GM18907 (cell line): ENCODE measurements at regions not wholly inside any gene's neighbourhood (a gene's known extent, or its start where the extent isn't known, plus 50 kb on each side); places are given as distances from the start of the nearest gene placed in this dataset.

Source experiments
- ATAC-seq: cut with Tn5 transposase; IDR thresholded peaks from one replicate; pipeline ENCODE4 v1.9.1; 2021; ENCODE audit warnings: mild to moderate bottlenecking, moderate library complexity; ENCODE audit not compliant: unreplicated experiment

DNA sequence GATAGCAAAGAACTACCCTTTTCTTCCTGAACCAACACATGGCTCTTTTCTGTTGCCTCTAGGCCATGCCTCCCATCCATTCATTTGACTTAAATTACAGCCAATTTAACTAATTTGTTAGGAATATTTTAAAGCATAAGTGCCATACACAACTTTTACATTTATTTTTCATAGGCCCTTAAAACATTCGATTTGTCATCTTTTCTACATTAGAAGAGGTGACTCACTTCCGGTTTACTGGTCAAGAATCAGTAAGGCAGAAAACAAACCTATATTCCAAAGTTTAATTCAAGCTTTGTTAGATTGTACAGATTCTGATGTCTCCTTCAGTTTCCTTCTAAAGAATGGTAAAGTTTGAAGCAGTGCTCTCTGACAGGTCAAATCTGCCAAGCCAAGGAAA, 344.3 kb downstream of the SAMD5 start:
- no peak for ATAC-seq

DNA sequence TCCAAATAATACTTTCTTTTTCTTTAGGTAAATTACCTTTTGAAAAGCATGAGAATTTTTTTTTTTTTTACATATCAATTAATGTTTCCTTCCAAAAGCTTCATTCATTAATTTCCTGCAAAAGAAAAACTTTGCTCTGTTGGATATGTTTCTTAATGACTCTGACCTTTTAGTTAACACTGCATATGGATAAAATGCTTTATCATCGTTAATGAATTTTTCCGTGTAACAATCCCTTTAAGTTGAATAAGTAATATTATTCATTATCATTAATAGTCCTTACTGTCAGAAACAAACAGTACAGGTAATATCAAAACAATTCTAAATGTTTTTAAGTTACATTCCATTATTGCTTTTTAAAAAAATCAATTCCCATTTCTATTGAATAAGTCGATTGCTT, 345.1 kb downstream of the SAMD5 start:
- no peak for ATAC-seq

DNA sequence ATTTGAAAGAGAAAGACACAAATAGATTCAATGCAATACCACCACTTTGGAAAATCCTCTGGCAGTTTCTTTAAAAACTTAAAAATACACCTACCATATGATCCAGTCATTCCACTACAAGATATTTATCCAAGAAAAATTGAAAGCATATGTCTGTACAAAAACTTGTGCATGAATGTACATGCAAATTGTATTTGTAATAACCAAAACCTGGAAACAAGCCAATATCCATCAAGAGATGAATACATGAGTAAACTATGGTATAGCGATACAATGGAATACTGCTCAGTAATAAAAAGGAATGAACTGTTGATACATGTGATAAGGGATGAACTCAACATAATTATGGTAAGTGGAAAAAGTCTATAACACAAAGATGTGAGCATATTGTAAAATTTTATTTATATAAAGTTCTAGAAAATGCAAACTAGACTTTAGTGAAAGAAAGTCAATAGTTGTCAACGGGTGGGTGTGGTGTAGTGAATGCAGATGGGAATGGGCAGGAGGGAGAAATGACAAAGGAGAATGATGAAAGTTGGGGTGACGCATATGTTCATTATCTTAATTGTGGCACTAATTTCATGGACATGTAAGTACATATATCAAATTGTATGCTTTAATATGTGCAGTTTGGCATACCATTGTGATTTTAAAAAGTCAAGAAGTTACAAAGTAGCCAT, 347.5 kb downstream of the SAMD5 start:
- ATAC-seq: no peak

DNA sequence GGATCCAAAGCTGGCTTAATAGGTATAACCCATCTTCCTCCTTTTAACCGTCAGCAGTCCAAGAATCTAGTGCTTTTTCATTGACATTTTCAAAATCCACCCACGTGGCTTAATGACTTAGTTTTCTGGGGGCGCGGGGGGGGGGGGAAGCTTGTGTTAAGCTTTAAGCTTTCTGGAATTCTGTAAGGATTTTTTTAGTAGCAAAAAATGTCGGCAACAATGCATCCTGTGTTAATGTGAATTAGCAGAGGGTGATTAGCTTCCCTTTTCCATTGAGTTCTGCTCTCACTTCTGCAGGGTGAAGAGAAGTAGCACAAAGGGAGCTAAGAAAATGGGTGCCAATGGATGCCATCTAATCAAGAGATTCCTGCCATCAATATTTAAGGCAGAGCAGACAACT, 348.2 kb downstream of the SAMD5 start:
- no peak for ATAC-seq

DNA sequence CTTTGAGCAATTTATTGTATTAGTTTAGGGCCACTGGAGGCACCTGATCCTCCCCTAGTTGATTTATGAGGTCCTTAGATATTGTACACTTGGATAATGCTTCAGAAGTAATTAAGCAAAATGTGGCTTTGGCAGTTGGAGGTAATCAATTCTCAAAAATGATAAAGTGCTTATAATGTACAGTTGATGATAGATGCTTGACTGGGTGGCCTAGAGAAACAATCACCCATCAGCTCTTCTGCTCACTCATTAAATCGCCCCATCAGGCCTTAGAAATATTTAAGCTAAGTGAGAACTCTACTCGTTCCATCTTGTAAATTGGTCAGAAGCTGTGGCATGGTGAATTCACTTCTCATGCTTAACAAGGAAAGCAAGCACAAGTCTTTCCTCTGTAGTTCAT, 349.9 kb downstream of the SAMD5 start:
- ATAC-seq: no peak

DNA sequence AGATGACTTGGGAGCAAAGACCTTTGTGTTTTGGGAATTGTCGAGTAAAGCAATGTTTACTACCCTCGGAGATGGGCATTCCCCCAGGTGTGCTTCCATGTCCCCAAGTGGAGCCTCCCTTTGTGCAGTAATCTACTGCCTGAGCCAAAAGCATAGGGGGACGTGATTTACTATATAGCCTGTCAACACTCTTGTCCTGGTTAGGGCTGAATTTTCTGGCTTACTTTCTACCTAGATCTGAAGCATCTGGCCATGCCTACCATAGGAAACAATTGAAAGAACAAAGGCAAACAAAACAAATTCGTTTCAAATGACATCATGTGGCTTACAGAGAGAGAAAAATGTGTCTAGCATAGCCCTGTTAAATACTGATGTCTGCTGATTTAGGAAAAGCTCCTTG, 350.6 kb downstream of the SAMD5 start:
- ATAC-seq: no peak

DNA sequence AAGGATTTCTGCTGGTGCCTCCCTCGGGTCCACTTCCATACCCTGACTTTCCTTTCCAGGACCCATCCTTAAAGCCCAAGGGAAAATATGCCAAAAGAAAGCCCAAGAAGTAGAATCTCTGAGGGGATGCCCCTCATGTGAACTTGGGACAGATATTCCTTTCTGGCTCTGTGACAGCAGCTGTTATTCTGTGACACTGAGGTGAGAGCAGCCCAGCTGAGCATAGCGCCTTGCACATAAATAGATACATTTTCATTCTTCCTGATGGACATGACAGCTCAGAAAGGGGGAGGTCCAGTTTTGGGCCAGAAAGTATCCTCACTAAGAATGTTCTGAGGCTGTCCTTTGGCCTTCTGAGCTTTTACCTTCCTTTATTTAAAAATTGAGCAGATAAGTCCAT, 353.2 kb downstream of the SAMD5 start:
- ATAC-seq: no peak

DNA sequence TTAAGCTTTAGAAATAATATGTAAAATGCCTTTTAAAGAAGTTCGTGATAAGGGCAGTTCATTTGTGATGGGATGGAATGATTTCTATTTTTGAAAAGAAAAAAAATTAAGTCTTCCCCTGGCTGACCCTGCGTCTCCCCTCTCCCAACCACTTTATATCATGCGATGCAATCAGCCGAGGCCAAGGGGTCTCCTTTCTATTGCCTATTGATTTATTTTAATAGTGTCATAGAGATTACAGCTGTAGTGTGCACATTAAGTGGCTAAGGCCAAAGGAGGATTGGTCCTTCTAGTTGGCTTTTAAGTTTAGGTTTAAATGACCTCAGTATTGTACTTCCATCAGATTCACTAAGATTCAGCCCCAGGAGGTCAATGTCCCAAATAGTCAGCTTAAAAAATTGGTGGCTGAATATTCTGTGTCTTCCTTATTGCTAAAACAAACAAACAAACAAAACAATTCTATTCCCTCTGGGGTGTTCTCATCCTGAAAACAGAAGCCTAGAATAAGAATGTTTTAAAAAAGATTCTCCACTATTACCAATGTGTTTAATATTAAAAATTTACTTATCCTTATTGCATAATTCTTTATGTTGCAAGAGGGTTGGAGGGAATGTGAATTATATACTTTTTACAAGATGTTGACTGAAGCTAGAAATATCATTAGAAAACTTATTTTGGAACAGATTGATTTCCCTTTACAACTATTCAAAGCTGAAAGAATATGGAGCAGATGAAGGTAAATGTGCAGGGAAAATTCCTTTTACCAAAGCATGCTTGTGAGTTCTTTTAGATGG, 359.1 kb downstream of the SAMD5 start:
- no peak for ATAC-seq

DNA sequence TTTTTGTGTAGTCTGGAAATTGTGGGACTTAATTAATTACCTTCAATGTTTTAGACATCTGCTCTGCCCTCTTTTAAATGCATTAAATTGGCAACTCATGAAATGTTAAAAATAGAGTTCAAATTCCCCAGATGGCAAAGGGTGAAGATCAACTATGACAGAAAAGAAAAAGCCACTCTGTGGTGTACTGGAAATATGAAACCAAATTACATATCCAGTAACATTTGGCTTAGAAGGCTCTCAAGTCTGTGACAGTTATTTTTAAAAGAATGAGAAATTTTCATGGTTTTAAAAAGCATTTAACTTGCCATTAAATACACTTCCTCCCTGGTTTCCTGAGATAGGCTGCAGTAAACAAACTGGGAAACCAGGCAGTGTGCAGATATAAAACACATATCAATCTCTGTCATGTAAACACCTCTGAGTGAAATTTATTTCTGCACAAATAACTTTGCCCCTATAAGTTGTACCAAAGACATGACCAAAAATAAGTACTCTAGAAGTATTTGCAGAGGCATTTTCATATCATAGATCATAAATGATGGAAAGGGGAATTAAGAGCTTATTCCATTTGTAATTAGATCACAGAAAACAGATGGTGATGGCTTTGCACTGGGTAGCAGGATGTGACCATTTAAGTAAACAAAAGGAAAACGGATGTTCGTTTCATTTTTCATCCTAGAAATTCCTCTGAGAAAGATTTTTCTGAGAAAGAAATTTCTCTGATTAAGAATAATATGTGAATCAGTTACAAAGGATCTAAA, 360.1 kb downstream of the SAMD5 start:
- no peak for ATAC-seq

DNA sequence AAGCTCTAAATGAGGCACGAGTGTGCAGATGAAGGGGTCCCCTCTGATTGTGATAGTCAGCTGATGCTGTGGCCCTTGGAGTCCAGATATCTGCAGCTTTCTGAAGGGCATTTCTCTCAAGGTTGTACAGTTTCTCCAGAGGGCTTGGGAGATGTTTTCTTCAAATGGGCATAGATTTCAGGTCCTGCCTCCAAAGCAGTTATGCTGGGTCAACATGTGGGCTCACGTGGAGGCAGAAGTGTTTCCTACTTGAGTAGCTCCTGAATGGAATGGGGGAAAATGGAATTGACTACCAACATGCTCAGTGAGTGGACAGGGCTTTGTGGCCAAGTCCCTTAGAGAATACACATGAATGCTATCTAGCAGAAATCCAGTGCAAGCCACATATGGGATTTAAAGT, 360.7 kb downstream of the SAMD5 start:
- ATAC-seq: no peak

DNA sequence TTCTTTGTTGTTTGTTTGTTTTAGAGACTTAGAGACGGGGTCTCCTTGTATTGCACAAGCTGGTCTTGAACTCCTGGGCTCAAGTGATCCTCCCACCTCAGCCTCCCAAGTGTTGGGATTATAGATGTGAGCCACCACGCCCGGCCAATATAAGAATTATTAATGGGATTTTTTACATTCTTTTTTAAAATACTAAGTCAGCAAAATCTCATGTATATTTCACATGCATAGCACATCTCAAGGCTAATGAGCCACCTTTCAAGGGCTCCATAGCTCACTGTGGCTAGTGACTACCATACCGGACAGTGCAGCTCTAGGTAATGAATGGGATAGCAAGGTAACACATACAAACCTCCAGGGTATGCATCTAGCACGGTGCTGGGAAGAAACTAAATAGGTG, 361.4 kb downstream of the SAMD5 start:
- no peak for ATAC-seq

DNA sequence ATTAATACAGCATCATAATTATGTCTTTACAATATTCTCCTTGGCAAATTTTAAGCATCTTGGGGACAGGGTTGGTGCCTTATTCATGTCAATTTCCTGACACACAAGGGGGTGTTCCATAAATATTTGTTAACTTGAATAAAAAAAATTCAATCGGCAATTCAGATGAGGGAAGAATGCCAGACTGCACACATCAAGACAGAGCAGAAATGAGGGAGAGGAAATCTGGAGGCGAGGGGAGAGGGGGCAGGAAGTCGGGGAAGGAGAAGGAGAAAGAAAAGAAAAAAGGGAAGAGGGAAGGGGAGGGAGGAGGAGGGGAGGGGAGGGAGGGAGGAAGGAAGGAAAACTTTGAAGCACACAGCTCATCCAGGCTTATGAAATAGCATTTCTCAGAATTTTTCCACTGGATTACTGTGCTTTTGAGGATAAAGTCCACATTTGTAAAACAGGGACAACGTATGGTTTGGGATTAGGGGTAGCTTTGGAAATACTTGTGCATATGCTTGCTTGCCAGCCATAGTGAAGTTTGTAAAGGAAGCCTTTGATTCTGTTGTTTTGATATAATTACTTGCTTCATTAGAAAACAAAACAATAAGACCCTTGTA, 362.1 kb downstream of the SAMD5 start:
- ATAC-seq: no peak

DNA sequence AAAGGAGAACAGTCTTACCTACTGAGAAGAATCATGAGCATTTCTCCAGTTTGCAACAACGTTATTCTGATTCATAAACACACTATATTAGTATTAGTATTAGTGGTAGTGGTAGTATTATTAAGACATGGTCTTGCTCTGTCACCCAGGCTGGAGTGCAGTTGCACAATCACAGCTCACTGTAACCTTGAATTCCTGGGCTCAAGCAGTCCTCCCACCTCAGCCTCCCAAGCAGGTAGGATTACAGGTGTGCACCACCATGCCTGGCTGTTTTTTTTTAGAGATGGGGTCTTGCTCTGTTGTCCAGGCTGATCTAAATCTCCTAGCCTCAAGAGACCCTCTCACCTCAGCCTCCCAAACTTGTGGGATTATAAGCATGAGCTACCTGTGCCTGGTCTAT, 363.5 kb downstream of the SAMD5 start:
- no peak for ATAC-seq

DNA sequence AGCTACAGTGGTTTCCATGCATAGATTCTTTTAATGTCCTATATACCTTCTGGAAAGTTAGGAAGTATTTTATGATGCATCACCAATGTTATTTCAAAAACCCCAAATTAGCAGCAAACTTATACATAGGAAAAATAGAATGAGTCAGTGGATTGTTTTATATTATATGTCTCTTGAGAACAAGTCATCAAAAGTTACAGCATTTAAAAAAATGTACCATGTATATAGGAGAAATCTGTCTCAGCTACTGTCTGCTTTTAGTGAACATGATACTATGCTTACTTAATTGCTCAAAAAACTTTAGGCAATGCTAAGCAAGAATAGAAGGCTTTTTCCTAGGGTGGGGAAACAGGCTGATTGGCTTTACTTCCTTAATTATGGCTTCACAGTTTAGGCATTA, 365.3 kb downstream of the SAMD5 start:
- ATAC-seq: no peak

DNA sequence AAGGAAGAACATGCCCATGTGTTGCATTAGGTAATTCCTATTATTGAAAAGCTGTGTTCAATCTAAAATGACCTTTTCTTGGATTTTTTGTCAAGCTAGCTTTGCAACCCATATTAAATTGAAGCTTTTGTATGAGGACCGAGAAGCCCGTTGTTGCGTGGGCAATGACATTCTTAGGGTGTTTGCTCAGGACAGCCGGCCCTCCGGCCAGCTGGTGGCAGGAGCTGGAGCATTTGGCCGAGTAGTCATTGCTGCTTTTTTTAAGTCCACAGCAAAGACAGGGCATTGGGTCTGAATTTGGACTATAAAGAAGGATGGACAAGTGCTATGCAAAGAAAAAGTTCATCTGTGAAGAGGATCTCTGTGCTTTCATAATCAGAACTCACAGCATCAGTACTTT, 365.8 kb downstream of the SAMD5 start:
- no peak for ATAC-seq

DNA sequence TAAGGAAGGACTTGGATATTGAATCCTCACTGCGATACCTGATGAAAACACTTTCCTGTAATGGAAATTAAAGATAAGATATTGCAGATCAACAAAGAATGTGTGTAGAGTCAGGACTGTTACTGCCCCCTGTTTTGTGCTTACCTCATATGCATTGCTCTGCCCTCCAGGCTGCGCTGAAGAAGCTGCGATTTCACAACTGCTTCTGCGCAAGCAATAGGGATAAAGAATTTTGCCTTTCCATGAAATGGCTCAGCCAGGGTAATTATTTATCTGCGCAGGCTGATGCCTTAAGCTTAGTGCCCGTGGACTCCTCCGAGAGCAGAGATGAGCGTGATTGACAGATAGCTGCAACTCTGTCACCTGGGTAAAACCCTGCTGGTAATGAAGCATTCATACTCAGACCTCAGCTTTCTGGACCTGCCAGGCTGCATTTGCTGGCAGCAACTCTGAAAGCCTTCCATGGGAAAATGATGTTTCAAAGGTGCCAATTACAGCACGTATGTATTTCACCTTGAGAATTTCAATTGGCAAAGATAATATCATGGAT, 370.6 kb downstream of the SAMD5 start:
- no peak for ATAC-seq

DNA sequence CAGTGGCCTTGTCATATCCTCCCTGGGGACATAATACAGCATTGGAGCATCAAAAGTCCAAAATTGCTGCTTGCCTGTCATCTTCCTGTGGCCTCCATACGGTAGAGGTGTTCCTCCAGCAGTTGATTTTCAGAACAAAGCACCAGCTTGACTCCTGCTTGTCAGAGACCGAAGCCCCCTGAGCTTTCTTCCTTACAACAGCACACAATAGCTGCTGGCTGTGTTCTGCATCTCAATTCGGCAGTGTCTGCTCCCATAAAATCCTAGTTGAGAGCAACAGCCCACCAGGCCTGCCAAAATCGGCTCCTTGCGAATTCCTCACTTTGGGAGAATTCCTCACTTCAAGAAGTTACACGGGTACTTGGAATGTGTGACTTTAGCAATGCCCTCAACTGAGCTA, 372.9 kb downstream of the SAMD5 start:
- ATAC-seq: no peak

DNA sequence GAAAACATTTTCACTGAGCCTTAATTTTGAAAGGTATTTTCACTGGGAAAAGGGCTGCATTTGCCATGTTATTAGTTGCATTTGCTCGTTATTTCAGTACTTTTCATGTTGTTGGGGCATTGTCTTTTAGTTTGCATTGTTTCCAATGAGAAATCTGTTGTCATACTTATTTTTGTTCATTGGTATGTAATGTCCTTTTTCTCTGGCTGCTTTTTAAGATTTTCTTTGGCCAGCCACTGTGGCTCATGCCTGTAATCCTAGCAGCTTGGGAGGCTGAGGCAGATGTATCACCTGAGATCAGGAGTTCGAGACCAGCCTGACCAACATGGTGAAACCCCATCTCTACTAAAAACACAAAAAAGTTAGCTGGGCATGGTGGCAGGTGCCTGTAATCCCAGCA, 379.9 kb downstream of the SAMD5 start:
- no peak for ATAC-seq

DNA sequence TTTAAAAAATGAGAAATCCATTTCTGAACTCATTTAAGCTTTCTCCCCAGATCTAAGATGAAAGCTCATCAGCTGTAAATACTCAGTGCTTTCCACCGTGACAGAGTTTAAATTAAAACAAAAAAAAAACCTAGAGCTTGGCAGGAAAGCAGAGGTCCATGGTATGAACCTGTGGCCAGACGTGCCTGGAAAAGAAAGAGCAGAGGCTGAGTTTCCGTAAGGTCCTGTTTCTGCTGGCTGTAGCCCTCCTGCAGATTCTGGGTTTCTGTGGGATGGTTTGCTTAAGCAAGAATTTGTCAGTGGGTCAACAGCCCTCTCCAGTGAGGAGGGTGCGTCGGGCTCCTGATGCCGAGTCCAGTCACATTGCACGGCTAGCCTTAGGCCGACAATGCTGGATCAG, 383.2 kb downstream of the SAMD5 start:
- no peak for ATAC-seq

DNA sequence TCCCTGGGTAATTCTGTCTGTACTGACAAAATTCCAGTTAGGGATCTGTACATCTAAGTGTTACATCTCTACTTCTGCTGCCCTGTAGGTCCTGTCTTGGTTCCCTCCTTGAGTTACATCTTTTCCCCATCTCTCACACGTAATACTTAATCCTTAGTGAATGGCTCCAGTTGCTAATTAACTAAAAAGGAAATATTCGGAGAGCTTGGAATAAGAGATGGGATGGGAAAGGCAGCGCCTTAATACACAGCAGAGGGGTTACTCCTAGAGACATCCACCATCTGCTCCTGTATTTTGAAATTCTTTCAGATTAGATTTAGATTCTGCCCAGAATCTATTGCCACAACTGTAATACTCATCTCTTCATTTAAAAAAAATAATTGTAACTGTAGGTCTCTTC, 384.0 kb downstream of the SAMD5 start:
- ATAC-seq: no peak

DNA sequence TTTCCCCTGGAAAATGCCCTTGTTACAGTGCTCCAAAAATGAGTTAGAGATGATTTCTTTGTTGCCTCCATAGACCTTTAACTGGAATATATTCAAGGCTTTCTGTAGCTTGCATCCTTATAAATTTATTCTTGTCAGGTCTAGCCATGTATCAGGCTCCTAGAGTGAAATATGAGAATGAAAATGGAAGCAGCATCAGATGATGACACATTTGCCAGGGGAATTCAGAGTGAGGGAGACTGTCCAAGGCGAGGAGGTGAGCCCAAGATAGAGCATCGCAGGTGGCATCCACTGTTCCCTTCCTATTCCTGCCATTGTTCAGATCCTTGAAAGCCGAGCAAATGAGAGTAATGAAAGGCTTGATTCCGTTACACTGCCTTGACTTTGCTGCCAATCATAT, 386.8 kb downstream of the SAMD5 start:
- no peak for ATAC-seq
